ENCODE measurements at regions not wholly inside any gene's neighbourhood (a gene's known extent, or its start where the extent isn't known, plus 50 kb on each side); places are given as distances from the start of the nearest gene placed in this dataset.

DNA sequence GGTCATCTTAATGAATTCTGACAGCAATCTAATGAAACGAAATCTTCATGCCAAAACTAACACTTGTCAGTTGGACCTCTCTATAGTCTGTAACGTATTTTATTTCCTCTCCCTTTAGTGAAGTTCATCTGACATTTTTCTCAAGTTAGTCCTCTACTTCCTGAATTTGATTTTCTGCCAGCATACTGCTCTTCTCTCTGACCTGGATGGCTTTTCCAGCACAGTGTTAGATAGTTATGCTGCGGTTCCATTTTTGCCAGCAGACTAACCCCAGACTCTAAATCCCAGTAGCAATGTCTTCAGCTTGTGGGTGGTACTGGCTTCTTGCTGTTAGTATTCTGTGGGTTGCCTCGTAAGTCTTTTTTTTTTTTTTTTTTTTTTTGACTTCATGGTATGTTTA lies 146.7 kb upstream of the VEGFC start:
- ATAC-seq, result no peak
- Histone ChIP-seq H3K4me1 (no peaks in the 10 kb centered on the region), H3K27ac (no peak overlapping the region), H3K27me3 (ENCODE audit: insufficient read depth in 3 of 3, low read length in 2 of 3) (no peaks in the 10 kb centered on the region), H3K36me3 (ENCODE audit: insufficient read depth in 1 of 2, low read depth in 1 of 2) (no peaks in the 10 kb centered on the region), H3K9me3 (no peaks in the 10 kb centered on the region), H3K4me3 (no peak overlapping the region)
- WGBS, 3 donors, result 34 to 36% (median 35%) methylated on average over 4 of the region's 4 CpGs
- no peak for DNase-seq
- intact Hi-C loops (cut with DNase I), result no loop called here
- no peak for TF ChIP-seq CTCF (IDR thresholded peaks at IDR 0.05)

GRCh38 chr4:176945334-176945733 lies 152.6 kb upstream of the VEGFC start:
- no peak for DNase-seq
- Histone ChIP-seq H3K27ac (no peak overlapping the region), H3K4me3 (no peak overlapping the region), H3K27me3 (ENCODE audit: insufficient read depth in 3 of 3, low read length in 2 of 3) (no peaks in the 10 kb centered on the region), H3K36me3 (ENCODE audit: insufficient read depth in 1 of 2, low read depth in 1 of 2) (no peaks in the 10 kb centered on the region), H3K9me3 (no peaks in the 10 kb centered on the region), H3K4me1 (no peaks in the 10 kb centered on the region)
- no peak for TF ChIP-seq CTCF (IDR thresholded peaks at IDR 0.05)
- ATAC-seq, result no peak
- intact Hi-C loops (cut with DNase I), result no loop called here
- 0 to 1% (median 0%) methylated on average over 1 of the region's 1 CpG for WGBS, 3 donors

- H3K36me3 ChIP-seq (ENCODE audit: insufficient read depth in 1 of 2, low read depth in 1 of 2), result no peaks in the 10 kb centered on the region
- ATAC-seq, result no peak
- intact Hi-C loops (cut with DNase I), result no loop called here
These were observed 156.3 kb upstream of the VEGFC start for GRCh38 chr4:176949029-176949428.

GRCh38 chr4:176953021-176953420 lies 160.3 kb upstream of the VEGFC start:
- H3K9me3 ChIP-seq, result no peaks in the 10 kb centered on the region
- ATAC-seq (no peak), DNase-seq (no peak)
- H3K36me3 ChIP-seq (ENCODE audit: insufficient read depth in 1 of 2, low read depth in 1 of 2), result no peaks in the 10 kb centered on the region
- TF ChIP-seq CTCF (IDR thresholded peaks at IDR 0.05), result no peak
- 32 to 50% (median 50%) methylated on average over 1 of the region's 1 CpG for WGBS, 3 donors
- no peaks in the 10 kb centered on the region for H3K4me1 ChIP-seq
- no peak overlapping the region for H3K27ac ChIP-seq
- intact Hi-C loops (cut with DNase I), result no loop called here
- H3K27me3 ChIP-seq (ENCODE audit: insufficient read depth in 3 of 3, low read length in 2 of 3), result no peaks in the 10 kb centered on the region
- no peak overlapping the region for H3K4me3 ChIP-seq

More at GRCh38 chr4:176949029-176949428, 156.3 kb upstream of the VEGFC start:
- Histone ChIP-seq H3K4me3 (no peak overlapping the region), H3K27me3 (ENCODE audit: insufficient read depth in 3 of 3, low read length in 2 of 3) (no peaks in the 10 kb centered on the region), H3K4me1 (no peaks in the 10 kb centered on the region), H3K9me3 (no peaks in the 10 kb centered on the region), H3K27ac (no peak overlapping the region)
- 21 to 46% (median 36%) methylated on average over 5 of the region's 5 CpGs for WGBS, 3 donors
- peak in 1 of 2 donors; percentile 17 for DNase-seq
- TF ChIP-seq CTCF (IDR thresholded peaks at IDR 0.05), result no peak

GRCh38 chr4:176957353-176958118 lies 164.8 kb upstream of the VEGFC start:
- no peaks in the 10 kb centered on the region for H3K36me3 ChIP-seq (ENCODE audit: insufficient read depth in 1 of 2, low read depth in 1 of 2)
- no peaks in the 10 kb centered on the region for H3K4me1 ChIP-seq
- no peak overlapping the region for H3K27ac ChIP-seq
- WGBS, 3 donors, result 37 to 53% (median 42%) methylated on average over 3 of the region's 3 CpGs
- intact Hi-C loops (cut with DNase I), result no loop called here
- no peak overlapping the region for H3K4me3 ChIP-seq
- ATAC-seq (no peak), DNase-seq (no peak)
- no peaks in the 10 kb centered on the region for H3K27me3 ChIP-seq (ENCODE audit: insufficient read depth in 3 of 3, low read length in 2 of 3)
- TF ChIP-seq CTCF (IDR thresholded peaks at IDR 0.05), result no peak
- H3K9me3 ChIP-seq, result no peaks in the 10 kb centered on the region

Data from psoas muscle (tissue), 7 donors.